ENCODE measurements at regions not wholly inside any gene's neighbourhood (a gene's known extent, or its start where the extent isn't known, plus 50 kb on each side); places are given as distances from the start of the nearest gene placed in this dataset.

DNA sequence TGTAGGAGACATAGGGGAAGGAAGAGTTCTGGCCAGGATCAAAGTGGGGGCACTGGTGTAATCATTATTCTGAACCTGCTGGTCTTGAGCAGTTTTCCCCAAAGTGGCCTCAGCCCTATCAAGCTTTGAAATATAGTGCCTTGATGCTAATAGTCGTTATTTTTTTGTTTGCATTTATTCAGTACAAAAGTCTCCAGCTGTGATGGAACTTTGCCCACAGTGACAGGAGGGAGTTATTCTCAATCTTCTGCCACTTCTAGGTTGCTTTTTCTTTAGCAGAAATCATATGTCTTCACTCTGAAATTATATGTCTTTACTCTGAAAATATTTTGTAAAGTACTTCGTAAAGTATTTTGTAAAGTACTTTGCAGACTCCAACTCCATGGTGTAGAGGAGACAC lies 93.1 kb downstream of the FAT3 start:
- DNase-seq (ENCODE audit: low read depth, low spot score): no peak

DNA sequence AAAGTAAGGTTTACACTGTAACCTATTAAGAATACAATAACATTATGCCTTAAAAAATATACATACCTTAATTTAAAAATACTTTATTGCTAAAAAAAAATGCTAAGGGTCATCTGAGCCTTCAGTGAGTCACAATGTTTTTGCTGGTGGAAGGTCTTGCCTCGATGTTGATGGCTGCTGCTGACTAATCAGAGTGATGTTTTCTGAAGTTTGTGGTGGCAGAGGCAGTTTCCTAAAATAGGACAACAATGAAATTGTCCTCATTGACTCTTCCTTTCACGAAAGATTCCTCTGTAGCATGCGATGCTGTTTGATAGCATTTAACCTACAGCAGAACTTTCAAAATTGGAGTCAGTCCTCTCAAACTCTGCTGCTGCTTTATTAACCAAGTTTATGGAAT lies 97.6 kb downstream of the FAT3 start:
- no peak for DNase-seq (ENCODE audit: low read depth, low spot score)

DNA sequence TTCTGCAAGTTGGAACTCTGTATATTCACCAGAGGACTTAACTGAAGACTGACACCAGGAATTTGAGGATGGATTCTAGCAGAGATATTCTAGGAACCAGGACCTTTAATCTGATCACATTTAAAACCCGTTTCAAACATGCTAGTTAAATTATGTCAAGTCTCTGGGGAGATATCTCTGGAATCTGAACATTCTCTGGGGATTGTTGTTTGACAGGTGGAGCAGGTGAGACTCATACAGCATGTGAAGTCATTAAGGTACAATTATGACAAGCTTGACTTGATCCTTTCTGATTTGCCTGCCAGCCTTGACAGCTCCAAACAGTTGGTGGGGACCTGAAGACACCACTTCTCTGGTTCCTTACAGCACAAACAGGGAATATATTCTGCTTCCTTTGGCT lies 100.3 kb downstream of the FAT3 start:
- DNase-seq (ENCODE audit: low read depth, low spot score): no peak

DNA sequence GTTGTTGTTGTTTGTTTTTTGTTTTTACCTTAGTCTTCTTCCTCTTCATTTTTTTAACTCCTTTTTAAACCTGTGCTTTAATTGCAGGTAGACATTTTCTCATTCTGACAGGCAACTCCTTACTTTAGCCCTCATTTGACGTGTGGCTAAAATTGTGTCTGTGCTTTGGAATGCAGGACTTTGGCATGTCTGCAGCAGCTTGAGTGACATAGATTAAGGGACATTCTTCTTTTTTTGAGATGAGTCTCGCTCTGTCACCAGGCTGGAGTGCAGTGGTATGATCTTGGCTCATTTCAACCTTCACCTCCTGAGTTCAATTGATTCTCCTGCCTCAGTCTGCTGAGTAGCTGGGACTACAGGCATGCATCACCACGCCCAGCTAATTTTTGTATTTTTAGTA lies 100.8 kb downstream of the FAT3 start:
- DNase-seq (ENCODE audit: low read depth, low spot score): no peak

DNA sequence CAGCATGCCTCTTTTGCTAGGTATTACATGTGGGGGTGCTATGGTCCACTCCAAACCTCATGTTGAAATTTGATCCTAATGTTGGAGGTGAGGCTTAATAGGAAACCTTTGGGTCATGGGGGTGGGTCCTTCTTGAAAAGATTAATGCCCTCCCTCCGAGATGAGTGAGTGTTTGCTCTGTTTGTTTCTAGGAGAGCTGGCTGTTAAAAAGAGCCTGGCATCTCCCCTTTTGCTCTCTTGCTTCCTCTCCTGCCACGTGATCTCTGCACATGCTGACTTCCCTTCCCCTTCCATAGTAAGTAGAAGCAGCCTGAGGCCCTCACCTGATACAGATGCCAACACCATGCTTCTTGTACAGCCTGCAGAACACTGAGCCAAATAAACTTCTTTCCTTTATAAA lies 104.5 kb downstream of the FAT3 start:
- DNase-seq (ENCODE audit: low read depth, low spot score): no peak

DNA sequence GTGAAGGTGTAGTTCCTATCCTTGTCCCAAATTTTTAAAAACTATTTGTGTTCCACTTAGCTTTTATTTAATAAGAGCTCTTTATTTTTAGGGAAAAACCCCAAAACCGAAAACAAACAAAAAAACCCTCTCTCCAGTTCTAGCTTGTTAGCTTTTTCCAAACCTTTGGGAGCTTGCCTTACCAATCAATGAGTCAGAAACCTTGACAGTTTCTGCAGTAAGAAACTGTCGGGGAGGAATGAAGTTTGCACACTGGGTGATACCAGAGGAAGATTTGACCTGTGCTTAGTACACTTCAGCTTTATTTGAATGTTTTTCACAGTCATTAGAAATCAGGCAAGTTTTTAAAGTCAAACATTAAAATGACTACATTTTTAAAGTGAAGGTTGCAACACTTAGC lies 105.0 kb downstream of the FAT3 start:
- DNase-seq (ENCODE audit: low read depth, low spot score): no peak

DNA sequence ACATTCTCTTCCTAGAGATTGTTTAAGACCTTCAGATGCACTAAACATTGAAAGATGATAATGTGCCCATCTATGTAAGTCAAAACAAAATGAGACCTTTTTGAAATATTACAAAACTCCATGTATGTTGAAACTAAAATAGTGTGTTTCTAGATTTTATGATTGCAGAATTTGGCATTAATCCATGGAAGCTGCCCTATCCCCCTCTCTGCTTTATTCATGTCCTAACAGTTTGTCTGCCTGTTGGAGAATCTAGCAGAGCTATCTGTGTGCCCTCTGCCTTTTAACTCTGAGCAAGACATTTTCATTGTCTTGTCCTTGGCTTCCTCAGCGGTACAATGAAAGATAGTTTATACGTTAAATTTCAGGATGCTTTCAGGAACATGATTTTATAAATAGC lies 105.5 kb downstream of the FAT3 start:
- no peak for DNase-seq (ENCODE audit: low read depth, low spot score)

DNA sequence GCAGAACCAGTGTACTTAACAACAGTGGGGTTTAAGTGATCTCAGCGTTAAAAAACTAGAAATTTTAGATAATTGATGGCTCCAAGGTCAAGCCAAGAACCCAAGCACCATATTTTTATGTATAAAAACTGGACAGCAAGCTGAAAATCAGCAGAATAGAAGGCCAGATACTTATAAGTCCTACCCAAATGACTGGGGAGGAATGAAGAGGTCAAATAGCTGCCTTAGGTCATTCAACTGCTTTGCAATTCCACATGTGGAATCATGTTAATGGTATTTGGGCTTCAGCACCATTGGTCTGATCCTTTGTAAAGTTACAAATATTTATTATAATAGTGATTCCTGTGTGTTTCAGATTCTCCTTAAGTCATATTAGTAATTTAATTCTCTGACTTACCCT lies 108.4 kb downstream of the FAT3 start:
- no peak for DNase-seq (ENCODE audit: low read depth, low spot score)

DNA sequence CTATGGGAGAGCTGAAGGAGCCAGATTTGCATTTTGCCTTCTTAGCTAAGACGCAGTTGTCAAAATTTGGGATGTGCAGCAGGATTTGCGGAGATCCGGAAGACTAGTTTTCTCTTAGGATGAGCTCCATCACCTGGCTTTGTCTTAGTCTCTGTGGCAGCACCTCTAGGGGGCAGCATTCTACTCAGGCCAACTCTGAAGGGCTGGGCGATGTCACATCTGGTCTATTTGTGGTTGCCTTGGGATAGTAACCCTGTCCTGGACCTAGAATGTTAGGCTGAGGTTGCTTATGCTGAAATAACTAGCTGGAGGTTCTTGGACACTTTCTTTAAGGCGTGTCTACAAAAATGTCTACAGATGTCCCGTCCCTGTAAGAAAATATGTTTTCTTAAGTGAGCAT lies 116.2 kb downstream of the FAT3 start:
- peak; percentile 42 for DNase-seq (ENCODE audit: low read depth, low spot score)

DNA sequence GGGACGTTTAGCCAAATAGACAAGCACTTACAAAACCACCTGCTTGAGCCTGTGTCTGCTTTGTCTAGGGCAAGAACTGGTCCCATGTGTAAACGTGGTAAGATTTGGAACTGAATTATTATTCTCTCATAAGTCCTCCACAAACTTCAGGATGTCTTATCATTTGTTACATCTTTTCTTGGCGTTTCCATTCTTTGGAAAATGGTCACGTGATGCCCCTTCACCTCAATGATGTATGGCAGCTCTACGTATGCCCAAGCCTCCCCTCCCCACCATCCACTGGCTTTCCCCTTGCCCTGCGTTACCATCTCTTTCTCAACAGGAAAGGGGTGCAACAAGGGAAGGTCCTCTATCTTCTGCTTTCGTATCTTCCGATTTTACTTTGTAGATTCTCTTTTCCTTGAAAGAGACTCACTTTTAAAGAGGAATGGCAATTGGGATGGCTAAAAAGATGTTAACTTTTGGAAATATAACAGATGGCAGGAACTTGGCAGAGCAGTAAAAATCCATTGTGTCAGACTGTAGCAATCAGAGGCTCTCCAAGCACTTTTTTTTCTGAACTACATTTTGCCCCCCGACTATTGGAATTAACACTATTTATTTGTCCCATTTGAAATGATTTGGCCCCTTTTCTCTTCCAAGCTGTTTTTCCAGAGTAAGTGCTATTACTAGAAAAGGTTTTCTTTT lies 117.6 kb downstream of the FAT3 start:
- DNase-seq (ENCODE audit: low read depth, low spot score): no peak

DNA sequence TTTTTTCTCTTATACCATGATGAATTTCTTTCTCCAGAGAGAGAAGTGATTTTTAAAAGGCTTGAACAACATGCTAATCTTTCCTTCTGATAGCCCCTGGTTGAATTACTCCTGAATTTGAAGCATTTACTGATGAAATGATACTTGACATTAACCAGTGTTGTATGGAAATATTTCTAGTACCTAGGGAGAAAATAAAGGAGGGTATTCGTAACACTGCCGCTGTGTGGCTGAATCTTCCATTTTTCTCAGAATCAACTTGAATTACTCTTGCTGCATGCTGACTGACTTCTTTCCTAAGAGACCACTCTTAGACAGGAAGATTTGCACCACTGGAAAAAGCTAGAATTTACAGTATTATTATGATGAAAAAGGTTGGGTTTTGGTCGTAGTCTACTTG lies 118.3 kb downstream of the FAT3 start:
- no peak for DNase-seq (ENCODE audit: low read depth, low spot score)

DNA sequence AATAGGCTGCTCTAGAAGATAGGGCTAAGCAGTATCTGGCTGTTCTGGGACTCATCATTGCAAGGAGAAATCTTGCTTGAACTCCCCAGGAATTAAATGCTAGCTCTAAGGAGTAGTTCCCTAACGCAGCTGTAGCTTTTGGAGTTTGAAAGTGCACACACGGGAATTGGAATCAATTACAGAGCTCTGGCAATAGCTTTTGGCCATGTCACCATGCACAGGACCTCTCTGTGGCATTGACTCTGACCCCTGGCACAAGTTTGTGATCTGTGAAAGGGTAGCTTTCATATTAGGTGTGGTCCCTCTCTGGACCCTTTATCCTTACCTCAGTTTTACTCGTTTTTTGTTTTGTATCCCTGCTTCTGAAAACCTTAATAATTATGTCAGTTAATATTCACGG lies 121.6 kb downstream of the FAT3 start:
- no peak for DNase-seq (ENCODE audit: low read depth, low spot score)

DNA sequence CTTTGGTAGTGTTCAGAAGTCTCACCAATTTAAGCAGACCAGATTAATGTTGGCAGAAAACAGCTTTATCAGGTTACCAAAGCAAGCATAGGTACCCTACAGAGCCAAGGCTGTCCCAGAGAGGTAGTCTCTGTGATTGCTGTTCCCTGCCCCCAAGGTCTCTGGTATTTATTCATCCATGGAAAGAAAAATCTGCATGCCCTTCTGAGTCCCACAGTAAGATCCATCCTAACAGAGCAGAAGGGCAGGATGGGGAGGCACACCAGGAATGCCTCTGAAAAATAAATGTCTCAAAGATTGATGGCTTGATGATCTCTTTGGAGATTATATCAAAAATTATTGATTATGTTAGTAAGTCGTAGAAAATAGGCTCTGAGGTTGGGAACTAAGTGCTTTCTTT lies 122.8 kb downstream of the FAT3 start:
- no peak for DNase-seq (ENCODE audit: low read depth, low spot score)

DNA sequence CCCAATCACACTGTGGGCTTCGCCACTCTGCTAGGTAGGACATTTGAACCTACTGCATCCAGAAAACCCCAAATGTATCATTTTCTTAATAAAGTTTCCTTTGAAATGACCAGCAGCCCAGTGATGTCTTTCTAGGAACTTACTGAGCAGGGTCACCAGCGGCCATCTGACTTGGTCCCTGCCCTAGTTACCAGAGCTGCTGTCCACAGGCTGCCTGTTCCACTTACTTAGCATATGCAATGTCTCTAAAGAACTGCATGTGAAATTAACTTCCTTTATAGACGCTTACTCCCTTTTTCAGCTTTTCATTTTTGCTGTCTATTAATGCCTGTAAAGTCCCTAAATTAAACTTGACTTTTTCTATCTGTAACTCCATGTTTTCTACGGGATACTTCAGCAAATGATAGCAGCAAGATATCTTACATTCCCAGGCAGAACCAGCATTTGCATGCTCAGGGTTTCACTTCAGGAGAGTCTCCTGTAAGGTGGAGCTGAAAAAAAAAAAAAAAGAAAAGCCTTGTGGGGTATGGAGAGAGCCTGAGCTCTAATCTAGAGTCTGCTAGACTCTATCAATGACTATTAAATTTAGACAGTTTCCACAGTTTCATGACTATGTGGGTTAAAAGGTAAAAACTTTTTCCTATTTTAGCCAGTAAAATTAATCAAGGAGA lies 125.0 kb downstream of the FAT3 start:
- no peak for DNase-seq (ENCODE audit: low read depth, low spot score)

DNA sequence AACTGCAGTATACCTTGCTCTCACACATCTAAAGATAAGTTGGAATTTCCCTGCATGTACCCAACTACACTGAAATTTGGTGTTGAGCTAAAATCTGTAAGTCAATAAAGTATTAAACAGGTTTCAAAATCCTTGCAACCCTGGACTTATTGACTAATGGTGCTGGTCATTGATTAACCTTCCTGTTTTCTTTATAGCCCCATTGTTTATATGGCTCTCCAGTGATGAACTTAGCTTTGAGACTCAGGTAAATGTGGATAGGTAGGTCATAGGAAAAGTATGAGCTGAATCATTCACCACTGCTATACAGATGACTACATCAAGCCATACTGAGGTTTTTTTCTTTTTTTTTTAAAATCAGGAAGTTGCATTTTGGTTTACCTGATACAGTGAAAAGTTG lies 132.7 kb downstream of the FAT3 start:
- DNase-seq (ENCODE audit: low read depth, low spot score): no peak

DNA sequence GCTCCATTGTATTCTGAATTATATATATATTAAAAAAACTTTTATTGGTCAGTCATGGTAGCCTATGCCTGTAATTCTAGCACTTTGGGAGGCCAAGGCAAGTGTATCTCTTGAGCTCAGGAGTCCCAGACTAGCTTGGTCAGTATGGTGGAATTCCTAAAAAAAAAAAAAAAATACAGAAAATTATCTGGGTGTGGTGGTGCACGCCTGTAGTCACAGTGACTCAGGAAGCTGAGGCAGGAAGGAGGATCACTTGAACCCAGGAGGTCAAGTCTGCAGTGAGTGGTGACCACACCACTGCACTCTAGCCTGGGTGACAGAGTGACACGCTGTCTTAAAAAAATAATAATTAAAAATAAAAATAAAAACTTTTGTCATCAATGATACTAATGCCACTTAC lies 133.2 kb downstream of the FAT3 start:
- no peak for DNase-seq (ENCODE audit: low read depth, low spot score)

DNA sequence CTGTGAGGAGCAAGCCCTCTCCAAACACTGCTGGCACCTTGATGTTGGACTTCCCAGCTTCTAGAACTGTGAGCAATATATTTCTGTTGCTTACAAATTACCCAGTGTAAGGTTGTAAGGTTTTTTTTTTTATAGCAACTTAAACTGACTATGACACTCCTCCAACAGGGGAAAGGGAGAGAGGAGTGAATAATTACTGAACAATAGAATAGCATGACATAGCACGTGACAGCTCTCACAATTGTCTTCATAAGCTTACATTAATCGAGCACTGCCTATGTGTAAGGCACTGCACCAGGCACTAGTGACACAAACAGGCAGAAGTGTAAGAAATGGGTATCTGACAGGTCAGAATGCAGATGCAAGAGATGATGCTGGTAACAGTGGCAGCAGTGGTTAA lies 136.9 kb downstream of the FAT3 start:
- no peak for DNase-seq (ENCODE audit: low read depth, low spot score)

DNA sequence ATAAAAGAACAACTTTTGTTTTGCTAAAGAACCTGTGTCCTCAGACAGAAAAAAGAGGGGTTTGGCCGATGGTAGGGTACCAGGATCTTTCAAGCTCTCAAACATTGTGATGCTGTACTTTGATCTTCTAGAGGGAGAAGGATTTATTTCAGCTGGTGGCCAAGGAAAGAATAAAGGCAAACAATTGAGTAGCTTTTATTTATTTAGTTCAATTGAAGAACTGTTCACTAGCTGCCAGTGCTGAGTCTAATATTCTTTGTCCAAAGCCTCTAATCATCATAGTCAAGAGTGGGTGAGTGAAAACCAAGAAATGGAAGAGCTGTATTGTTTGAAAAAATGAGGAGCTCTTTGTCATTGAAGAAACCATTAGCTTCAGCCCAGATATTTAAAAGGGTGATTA lies 138.4 kb downstream of the FAT3 start:
- no peak for DNase-seq (ENCODE audit: low read depth, low spot score)

DNA sequence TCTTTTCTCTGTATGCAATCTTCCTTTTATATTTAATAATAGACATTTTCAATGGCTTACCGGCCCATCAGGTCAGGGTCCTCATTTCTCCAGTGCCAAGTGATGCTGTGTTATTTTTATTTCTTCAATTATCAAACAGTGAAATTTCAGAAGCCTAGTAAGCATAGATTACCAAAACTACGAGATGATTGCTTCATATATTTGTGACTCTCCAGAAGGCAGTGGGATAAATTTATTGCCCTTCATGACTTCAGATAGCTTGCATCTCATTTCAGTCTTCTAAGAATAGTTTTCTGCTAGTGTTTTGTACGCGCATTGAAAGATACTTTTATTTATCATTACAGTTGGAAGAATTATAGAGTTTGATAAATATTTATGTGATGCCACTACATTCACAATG lies 139.6 kb downstream of the FAT3 start:
- DNase-seq (ENCODE audit: low read depth, low spot score): no peak

DNA sequence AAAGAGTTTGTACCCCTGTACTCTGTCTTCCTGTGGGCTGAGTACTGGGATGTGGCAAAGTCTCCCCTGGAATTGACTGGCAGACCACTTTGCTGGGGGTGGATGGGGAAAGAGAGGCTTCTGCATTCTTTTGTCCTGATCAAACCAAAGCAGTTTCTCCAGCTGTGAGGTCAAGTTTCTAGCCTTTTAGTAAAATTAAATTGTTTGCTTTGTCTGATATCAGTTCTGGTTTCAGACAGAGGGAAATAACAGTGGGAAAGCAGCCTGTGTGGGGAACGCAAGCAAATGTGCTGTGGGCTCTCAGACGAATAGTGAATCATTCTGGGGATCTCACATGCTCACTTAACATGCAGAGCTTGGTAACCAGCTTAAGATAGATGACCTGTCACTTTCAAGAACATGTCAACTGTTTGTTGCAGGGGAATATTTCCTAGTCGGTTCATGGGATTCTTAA lies 151.6 kb downstream of the FAT3 start:
- DNase-seq (ENCODE audit: low read depth, low spot score): no peak

DNA sequence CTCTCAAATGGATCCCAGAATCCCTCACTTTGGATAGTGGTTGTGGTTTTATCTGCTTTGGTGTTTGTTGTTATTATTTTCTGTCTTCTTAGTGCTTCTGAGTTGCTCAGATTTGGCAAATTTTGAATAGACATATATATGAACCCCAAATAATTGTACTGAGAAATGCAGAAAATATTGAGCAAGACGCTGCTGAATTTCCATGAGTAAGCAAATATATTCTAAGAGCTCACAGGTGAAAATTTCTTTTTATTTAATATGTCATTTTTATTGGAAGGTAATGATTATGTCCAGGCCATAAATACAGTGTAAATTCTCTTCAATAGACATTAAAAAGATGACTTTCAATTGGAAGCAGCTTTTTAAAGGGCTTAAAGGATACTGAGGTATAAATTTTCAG lies 152.1 kb downstream of the FAT3 start:
- no peak for DNase-seq (ENCODE audit: low read depth, low spot score)

DNA sequence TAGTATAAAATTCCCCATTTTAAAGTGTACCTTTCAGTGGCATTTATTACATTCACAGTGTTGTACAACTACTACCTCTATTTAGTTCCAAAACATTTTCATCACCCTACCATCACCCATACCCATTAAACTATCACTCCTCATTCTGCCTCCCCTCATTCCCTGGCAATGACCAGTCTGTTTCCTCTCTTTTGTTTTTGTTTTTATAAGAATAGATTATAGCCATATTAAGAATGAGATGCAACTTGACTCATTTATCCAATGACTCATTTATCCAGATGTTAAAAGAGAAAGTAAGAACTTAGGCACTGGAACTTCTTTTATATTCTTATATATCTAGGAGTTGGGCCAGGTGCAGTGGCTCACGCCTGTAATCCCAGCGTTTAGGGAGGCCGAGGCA lies 156.3 kb downstream of the FAT3 start:
- no peak for DNase-seq (ENCODE audit: low read depth, low spot score)

DNA sequence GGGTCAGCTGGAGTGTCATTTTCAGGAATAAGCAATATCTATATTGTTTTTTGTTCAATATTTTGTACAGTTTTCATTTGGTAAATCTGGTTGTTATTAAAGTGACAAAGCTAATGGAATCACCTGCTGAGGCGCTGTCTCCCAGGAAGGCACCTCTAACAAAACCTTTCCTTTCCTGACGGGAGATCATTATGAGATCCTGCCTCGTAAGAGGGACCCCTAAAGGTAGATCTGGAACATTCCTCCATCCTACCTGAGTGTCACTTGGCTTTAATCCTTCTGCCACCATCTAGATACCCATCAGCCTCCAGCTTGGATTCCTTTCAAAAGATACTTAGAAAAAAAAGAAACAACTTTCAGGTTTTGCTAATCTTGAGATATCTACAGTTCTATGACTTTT lies 157.7 kb downstream of the FAT3 start:
- no peak for DNase-seq (ENCODE audit: low read depth, low spot score)

DNA sequence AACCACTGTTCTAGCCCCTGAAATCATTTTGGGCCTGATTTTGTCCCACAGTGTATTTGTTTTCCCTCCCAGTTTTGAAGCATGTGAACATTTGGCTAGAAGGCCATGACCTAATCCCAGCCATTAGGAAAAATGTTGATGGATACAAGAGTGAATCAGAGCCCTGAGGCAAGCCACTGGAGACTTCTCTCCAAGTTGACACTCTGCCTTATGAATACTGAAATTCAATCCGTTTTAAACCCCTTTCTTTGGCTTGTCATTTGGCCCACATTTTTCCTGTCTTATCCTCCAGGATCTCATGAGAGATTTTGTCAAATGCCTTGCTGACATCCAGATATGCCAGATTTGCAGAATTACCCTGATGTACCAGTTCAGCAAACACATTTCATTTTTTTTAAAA lies 158.8 kb downstream of the FAT3 start:
- no peak for DNase-seq (ENCODE audit: low read depth, low spot score)
